Skeletal muscle satellite cell (primary cell): ENCODE measurements at regions not wholly inside any gene's neighbourhood (a gene's known extent, or its start where the extent isn't known, plus 50 kb on each side); places are given as distances from the start of the nearest gene placed in this dataset.
"Not testable (repeated sequence)": the region's sequence is repeated elsewhere in the genome, so short reads cannot be mapped to it uniquely, and the experiment has no call there.

Experiments
- H3K27me3 ChIP-seq: 2 replicates; pipeline ENCODE4 v1.7.0; 2013; ENCODE audit warnings: low read length; ENCODE audit not compliant: control insufficient read depth, insufficient read depth
- H3K36me3 ChIP-seq: 2 replicates; pipeline ENCODE4 v1.7.0; 2013; ENCODE audit warnings: mild to moderate bottlenecking, control low read depth, low read length; ENCODE audit not compliant: insufficient read depth
- H3K4me1 ChIP-seq: 2 replicates; pipeline ENCODE4 v1.7.0; 2013; ENCODE audit warnings: low read length; ENCODE audit not compliant: control insufficient read depth, insufficient read depth
- H3K4me2 ChIP-seq: 2 replicates; pipeline ENCODE4 v1.7.0; 2013; ENCODE audit warnings: mild to moderate bottlenecking, low read length
- H3K4me3 ChIP-seq: 2 replicates; pipeline ENCODE4 v1.7.0; 2013; ENCODE audit warnings: low read length
- H3K9ac ChIP-seq: 2 replicates; pipeline ENCODE4 v1.7.0; 2013; ENCODE audit warnings: mild to moderate bottlenecking, low read depth, low read length, moderate library complexity
- H3K9me3 ChIP-seq: replicated peaks from 2 replicates; pipeline ENCODE4 v1.7.0; 2013; ENCODE audit warnings: mild to moderate bottlenecking, control low read depth, low read length

DNA sequence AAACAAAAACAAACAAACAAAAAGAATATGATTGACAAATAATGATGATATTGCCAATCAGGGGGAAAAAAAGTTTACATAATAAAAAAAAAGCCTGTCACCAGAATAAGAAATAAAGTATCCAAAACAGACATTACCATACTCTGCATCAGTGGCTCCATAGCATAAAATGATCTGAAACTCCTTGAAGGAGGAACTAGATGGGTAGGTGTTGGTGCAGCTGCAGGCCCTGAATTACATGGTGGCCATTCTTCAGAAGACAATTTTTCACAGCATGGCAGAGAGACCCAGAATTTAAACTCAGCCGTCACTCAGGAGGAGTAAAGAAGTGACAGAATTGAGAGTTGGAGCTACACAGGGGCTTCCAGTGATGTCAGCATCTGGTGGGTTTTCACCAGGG lies 60.2 kb downstream of the GLUL start:
- Histone ChIP-seq H3K27me3 (no peaks in the 10 kb centered on the region), H3K4me1 (no peaks in the 10 kb centered on the region), H3K4me2 (no peak overlapping the region), H3K9me3 (no peaks in the 10 kb centered on the region), H3K36me3 (no peaks in the 10 kb centered on the region), H3K9ac (no peak overlapping the region), H3K4me3 (no peak overlapping the region)

DNA sequence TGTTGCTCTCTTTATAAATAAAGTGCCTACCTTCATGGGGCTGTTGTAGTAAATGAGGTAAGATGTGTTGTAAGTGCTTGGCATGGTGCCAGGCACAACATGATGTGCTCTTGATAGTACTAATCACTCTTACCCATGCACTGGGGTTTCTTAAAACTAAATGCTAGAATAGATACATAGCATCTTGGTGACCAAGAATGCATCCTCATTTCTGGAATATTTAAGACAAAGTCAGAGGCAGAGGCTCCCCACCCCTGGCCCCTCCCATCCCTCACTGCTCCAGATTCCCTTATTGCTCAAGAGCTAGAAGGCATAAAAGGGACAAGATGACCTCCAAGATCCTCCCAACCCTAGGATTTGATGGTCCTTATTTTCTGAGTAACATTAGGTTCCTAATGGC lies 61.3 kb downstream of the GLUL start:
- no peaks in the 10 kb centered on the region for H3K9me3 ChIP-seq
- H3K27me3 ChIP-seq: no peaks in the 10 kb centered on the region
- H3K4me2 ChIP-seq: no peak overlapping the region
- no peak overlapping the region for H3K4me3 ChIP-seq
- H3K4me1 ChIP-seq: no peaks in the 10 kb centered on the region
- no peaks in the 10 kb centered on the region for H3K36me3 ChIP-seq
- H3K9ac ChIP-seq: no peak overlapping the region

DNA sequence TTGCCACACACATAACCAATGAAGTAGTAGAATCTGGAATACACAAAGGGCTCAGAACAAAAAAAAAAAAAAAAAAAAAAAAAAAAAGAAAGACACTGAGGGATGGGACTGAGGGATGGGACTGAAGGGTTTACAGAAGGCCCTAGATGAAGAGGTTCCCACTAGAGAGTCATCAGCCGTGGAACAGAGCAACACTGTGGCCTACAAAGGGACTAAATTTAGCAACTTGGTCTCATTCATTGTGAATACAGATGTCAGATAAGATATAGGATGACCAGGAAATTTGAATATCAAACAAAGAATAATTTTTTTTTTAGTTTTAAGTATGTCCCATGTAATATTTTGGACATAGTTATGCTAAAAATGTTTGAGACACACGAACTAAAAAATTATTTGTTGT lies 62.1 kb downstream of the GLUL start:
- no peaks in the 10 kb centered on the region for H3K36me3 ChIP-seq
- no peaks in the 10 kb centered on the region for H3K4me1 ChIP-seq
- H3K27me3 ChIP-seq: no peaks in the 10 kb centered on the region
- no peak overlapping the region for H3K4me2 ChIP-seq
- H3K9me3 ChIP-seq: no peaks in the 10 kb centered on the region
- no peak overlapping the region for H3K4me3 ChIP-seq
- H3K9ac ChIP-seq: no peak overlapping the region

DNA sequence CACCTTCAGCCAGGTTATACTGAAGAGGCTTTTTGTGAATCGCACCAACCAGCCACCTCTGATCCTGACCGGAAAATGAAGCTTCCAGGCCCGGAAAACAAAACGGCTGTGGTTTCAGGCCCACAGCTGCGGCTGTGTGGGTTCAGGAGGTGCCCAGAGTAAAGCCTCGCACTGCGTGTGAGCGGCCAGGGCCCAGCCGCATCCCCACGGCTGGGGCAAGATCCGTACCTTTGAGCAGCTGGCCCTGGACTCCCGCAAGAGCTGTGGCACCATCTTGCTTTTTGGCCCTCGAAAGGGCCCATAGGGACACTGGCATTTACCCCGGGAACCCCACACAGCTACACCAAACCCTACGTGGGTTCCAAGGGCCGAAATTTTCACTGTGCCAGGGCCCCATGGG lies 63.0 kb downstream of the GLUL start:
- no peaks in the 10 kb centered on the region for H3K4me1 ChIP-seq
- no peak overlapping the region for H3K4me2 ChIP-seq
- H3K27me3 ChIP-seq: no peaks in the 10 kb centered on the region
- no peak overlapping the region for H3K4me3 ChIP-seq
- H3K9me3 ChIP-seq: no peaks in the 10 kb centered on the region
- no peaks in the 10 kb centered on the region for H3K36me3 ChIP-seq
- H3K9ac ChIP-seq: no peak overlapping the region

DNA sequence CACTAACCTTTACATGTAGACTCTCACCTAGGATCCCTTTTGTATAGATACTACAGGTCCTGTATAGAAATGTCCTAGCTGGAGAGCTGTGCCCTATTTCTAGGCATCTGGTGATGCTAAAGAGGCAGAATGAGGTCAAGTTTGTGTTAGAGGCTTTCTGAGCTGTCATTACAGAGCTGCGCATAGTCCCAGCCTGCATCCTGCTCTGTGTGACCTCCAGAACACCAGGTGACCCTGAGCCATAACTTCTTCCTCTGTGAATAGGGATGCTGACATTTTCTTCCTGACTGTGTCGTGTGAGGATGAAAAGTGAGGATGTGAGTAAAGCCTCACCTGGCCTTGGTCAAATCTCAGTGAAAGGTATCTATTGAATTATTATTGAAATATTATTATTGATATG lies 66.3 kb downstream of the GLUL start:
- Histone ChIP-seq H3K4me3 (no peak overlapping the region), H3K27me3 (no peaks in the 10 kb centered on the region), H3K9me3 (no peaks in the 10 kb centered on the region), H3K4me1 (no peaks in the 10 kb centered on the region), H3K36me3 (no peaks in the 10 kb centered on the region), H3K4me2 (no peak overlapping the region), H3K9ac (no peak overlapping the region)

DNA sequence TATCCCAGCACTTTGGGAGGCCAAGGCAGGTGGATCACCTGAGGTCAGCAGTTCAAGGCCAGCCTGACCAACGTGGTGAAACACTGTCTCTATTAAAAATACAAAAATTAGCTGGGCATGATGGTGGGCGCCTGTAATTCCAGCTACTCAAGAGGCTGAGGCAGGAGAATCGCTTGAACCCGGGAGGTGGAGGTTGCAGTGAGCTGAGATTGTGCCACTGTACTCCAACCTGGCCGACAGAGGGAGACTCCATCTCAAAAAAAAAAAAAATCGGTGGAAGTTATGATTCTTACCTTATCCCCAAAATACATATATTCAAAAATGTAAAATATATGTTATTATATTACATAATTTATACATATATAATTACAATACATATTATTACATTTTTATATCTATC lies 70.1 kb downstream of the GLUL start:
- H3K4me1 ChIP-seq, H3K9ac ChIP-seq, H3K36me3 ChIP-seq, H3K27me3 ChIP-seq, H3K9me3 ChIP-seq, H3K4me3 ChIP-seq, H3K4me2 ChIP-seq: not testable (repeated sequence)

DNA sequence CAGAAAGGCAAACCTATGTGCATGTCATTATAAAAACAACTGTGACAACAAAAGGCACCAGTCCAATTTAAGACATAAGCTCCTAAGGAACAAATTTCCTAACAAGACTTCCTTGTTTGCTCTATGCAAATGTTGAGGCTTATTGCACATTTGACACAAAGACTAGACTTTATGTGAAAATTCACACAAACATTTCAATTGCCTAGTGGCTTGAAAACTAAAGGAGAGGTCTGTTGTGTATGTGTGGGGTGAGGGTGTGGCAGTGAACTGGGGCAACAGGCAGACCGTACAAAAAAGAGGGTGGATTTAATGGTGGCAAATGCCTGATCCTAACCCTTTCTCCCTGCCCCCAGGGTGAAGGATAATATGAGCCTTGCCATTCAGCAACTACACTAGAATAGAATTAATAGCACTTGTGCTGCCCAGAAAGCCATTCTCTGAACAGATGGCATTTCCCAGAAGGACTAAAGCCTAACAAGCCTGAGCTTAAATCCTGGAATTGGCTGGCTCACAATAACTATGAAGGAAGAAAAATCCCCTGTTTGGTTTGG lies 73.9 kb downstream of the GLUL start:
- no peak overlapping the region for H3K4me2 ChIP-seq
- no peaks in the 10 kb centered on the region for H3K36me3 ChIP-seq
- peaks cover 8% of the 10 kb centered on the region for H3K27me3 ChIP-seq
- no peaks in the 10 kb centered on the region for H3K9me3 ChIP-seq
- no peaks in the 10 kb centered on the region for H3K4me1 ChIP-seq
- no peak overlapping the region for H3K4me3 ChIP-seq
- H3K9ac ChIP-seq: no peak overlapping the region

DNA sequence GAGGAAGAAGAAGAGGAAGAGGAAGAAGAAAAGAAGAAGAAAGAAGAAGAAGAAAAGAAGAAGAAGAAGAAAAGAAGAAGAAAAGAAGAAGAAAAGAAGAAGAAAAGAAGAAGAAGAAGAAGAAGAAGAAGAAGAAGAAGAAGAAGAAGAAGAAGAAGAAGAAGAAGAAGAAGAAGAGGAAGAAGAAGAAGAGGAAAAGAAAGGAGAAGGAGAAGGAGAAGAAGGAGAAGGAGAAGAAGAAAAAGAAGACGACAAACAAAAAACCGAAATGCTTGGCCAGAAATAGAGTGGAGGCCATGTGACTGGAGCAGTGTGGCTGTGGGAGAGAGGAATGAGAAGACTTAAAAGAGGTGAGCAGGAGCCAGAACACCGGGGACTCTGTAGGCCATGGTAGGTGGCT lies 75.1 kb downstream of the GLUL start:
- H3K27me3 ChIP-seq, H3K4me1 ChIP-seq, H3K9me3 ChIP-seq, H3K4me2 ChIP-seq, H3K36me3 ChIP-seq, H3K4me3 ChIP-seq, H3K9ac ChIP-seq: not testable (repeated sequence)

DNA sequence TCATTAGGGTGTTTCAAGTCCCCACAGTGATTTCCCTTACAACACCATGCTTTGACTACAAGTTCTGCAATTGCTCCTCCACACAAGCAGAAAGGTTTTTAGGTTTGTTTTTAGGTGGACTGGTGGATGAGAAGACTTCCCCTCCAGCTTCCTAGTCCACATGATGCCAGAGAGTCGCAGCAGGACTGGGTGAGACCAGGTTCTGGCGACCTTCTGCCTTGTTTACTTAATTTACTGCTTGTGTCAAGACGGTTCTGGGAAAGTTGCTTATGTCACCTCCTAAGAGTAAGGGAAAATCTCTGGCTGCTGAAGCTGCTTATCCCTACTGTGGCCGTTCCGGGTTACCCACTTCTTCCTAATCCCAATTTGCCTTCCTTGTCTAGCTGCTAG lies 76.4 kb downstream of the GLUL start:
- no peak overlapping the region for H3K4me3 ChIP-seq
- H3K4me2 ChIP-seq: no peak overlapping the region
- no peaks in the 10 kb centered on the region for H3K9me3 ChIP-seq
- no peak overlapping the region for H3K9ac ChIP-seq
- H3K36me3 ChIP-seq: no peaks in the 10 kb centered on the region
- H3K27me3 ChIP-seq: peaks cover 8% of the 10 kb centered on the region
- no peaks in the 10 kb centered on the region for H3K4me1 ChIP-seq

DNA sequence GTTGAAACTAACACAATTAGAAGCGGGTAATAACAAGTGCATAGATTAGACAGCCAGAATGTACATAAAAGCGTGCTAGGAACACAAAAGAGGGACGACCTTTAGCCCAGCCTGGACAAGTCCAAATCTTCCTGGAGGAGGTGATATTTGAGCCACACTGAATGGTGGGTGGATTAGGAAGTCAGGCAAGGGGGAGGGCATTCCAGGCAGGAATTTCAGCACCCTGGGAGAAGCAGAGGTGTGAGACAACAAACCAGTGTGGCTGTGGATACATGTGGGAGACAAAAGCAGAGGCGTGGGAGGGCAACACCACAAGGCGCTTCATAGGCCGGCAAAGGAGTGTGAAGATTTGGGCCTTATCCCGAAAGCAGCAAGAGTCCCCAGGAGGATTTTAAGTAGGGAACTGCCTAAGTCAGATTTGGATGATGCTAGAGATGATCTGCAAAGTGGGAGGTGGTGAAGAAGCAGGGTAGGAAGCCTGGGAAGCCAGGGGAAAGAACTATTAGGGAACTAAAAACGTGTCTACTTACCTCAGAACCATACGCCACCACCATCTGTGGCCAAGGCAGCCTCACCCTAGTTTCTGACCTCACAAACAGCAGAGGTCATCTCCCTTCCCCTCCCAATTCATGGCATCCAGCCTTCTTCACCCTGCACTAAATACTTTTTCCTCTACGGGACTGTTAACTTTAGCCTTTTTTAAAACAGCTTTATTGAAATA lies 81.8 kb downstream of the GLUL start:
- Histone ChIP-seq H3K27me3 (peaks cover 8% of the 10 kb centered on the region), H3K9me3 (no peaks in the 10 kb centered on the region), H3K4me2 (no peak overlapping the region), H3K4me3 (no peak overlapping the region), H3K4me1 (no peaks in the 10 kb centered on the region), H3K9ac (no peak overlapping the region), H3K36me3 (no peaks in the 10 kb centered on the region)

DNA sequence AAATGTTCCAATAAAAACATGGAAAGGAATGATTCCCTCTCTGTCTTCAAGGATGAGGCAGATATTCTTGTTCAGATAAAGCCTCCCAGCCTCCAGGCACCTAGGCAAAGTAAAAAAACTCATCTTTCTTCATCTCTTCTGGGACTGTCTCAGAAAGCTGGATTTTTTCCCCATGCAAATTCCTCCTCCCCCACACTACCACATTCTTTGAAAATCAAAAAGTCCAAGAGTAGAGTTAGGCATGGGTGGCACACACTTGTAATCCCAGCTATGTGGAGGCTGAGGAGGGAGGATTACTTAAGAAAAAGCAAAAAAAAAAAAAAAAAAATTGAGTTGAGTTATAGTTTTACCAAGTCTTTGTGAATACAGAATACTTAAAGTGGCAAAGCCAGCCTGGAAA lies 82.8 kb downstream of the GLUL start:
- Histone ChIP-seq H3K4me1 (no peaks in the 10 kb centered on the region), H3K27me3 (peaks cover 8% of the 10 kb centered on the region), H3K36me3 (no peaks in the 10 kb centered on the region)

DNA sequence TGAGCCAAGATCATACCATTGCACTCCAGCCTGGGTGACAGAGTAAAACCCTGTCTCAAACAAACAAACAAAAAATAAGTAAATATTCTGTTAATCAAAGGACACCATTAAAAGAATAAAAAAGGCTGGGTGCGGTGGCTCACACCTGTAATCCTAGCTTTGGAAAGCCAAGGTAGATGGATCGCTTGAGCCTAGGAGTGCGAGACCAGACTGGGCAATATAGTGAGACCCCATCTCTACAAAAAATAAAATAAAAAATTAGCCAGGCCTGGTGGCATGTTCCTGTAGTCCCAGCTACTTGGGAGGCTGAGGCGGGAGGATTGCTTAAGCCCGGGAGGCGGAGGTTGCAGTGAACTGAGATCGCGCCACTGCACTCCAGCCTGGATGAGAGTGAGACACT lies 84.1 kb downstream of the GLUL start:
- H3K27me3 ChIP-seq, H3K4me1 ChIP-seq, H3K4me2 ChIP-seq, H3K4me3 ChIP-seq, H3K9me3 ChIP-seq, H3K9ac ChIP-seq, H3K36me3 ChIP-seq: not testable (repeated sequence)

More for the DNA sequence above, 82.8 kb downstream of the GLUL start:
- H3K9me3 ChIP-seq: no peaks in the 10 kb centered on the region
- no peak overlapping the region for H3K9ac ChIP-seq
- no peak overlapping the region for H3K4me3 ChIP-seq
- H3K4me2 ChIP-seq: no peak overlapping the region
